K562 (cell line): ENCODE measurements at regions not wholly inside any gene's neighbourhood (a gene's known extent, or its start where the extent isn't known, plus 50 kb on each side); places are given as distances from the start of the nearest gene placed in this dataset.
A peak's percentile ranks its signal among the peaks of the same experiment; 100 is the strongest.
"Not testable (repeated sequence)": the region's sequence is repeated elsewhere in the genome, so short reads cannot be mapped to it uniquely, and the experiment has no call there.

ENCODE experiments used
- ATAC-seq: fragments of 200-7000 bp; cut with Tn5 transposase; 3 replicates; pipeline ENCODE4 v1.9.1; 2020; ENCODE audit warnings: moderate library complexity
- BruUV-seq: library from RNA; stranded (reverse); fragments of 400-500 nt; replicated peaks from 2 replicates; lab custom pipeline; 2021; lab: Mats Ljungman, UMichigan
- CTCF ChIA-PET: fragments of 300-600 bp; formaldehyde crosslinking; extraction: SDS; loops from one replicate; lab custom pipeline; 2021; ENCODE audit warnings: low intra/inter-chr PET ratio; lab: Yijun Ruan, JAX
- POLR2A ChIA-PET: fragments of 300-600, 350-650 bp; sonication (Branson Sonifier 250); formaldehyde crosslinking; extraction: SDS; loops from one replicate; lab custom pipeline; 2021; ENCODE audit warnings: antibody characterized with exemption, inconsistent platforms; lab: Yijun Ruan, JAX
- DNase-seq, 4 experiments: peaks; one replicate each; pipeline versions ENCODE4 v3.0.0 to v3.0.0-alpha.2; 2011 to 2018; ENCODE audit warnings: low spot score in 3 of 4, mixed read lengths in 3 of 4; ENCODE audit errors: extremely low read depth in 1 of 4
- FAIRE-seq: peaks from 2 replicates; lab custom pipeline; 2011; peaks lifted over from hg19 to GRCh38; lab: Jason Lieb, UNC
- H2AFZ ChIP-seq: 2 replicates; pipeline ENCODE4 v1.6.0; 2011; ENCODE audit warnings: low read depth, low read length, control low read depth, inconsistent platforms
- H3K27ac ChIP-seq: fragments of 200-600 bp; 3 replicates; pipeline ENCODE4 v1.8.0; 2011; ENCODE audit warnings: low read depth, mild to moderate bottlenecking, control low read depth, inconsistent platforms, low read length, moderate library complexity, mixed read lengths; ENCODE audit errors: extremely low read depth
- H3K27me3 ChIP-seq, 2 experiments: fragments of 300-600 bp in 1 of 2; 2 replicates in 1 of 2; 3 replicates in 1 of 2; pipeline versions ENCODE4 v1.6.0 to v1.8.0; 2011; ENCODE audit warnings: inconsistent platforms in 2 of 2, low read length in 2 of 2, mild to moderate bottlenecking in 1 of 2, mixed read lengths in 1 of 2, moderate library complexity in 1 of 2; ENCODE audit not compliant: control insufficient read depth in 2 of 2, insufficient read depth in 2 of 2
- H3K36me3 ChIP-seq: fragments of 300-600 bp; 3 replicates; pipeline ENCODE4 v1.8.0; 2011; ENCODE audit warnings: mild to moderate bottlenecking, low read length, inconsistent platforms; ENCODE audit not compliant: control insufficient read depth, insufficient read depth
- H3K4me1 ChIP-seq, 2 experiments: fragments of 200-600 bp in 1 of 2; replicated peaks in 1 of 2; 2 replicates in 1 of 2; 3 replicates in 1 of 2; pipeline versions ENCODE4 v1.5.1 to v1.8.0; 2011; ENCODE audit warnings: inconsistent platforms in 2 of 2, low read length in 2 of 2, mild to moderate bottlenecking in 1 of 2, mixed read lengths in 1 of 2, moderate library complexity in 1 of 2; ENCODE audit not compliant: control insufficient read depth in 2 of 2, insufficient read depth in 2 of 2
- H3K4me2 ChIP-seq: 2 replicates; pipeline ENCODE4 v1.6.1; 2011; ENCODE audit warnings: low read length, control low read depth, inconsistent platforms, mixed read lengths; ENCODE audit not compliant: insufficient read depth
- H3K4me3 ChIP-seq: fragments of 200-600 bp; sonication (generic), shearing (Covaris generic); 2 replicates; pipeline ENCODE4 v1.5.1; 2016; ENCODE audit warnings: control low read depth, inconsistent platforms
- H3K79me2 ChIP-seq: fragments of 200-600 bp; 3 replicates; pipeline ENCODE4 v1.8.0; 2011; ENCODE audit warnings: low read length, inconsistent platforms; ENCODE audit not compliant: control insufficient read depth, insufficient read depth
- H3K9ac ChIP-seq, 2 experiments: 2 replicates each; pipeline versions ENCODE4 v1.6.0 to v1.6.1; 2011; ENCODE audit warnings: low read depth in 2 of 2, low read length in 2 of 2, control low read depth in 1 of 2, inconsistent platforms in 1 of 2, mild to moderate bottlenecking in 1 of 2, mixed read lengths in 1 of 2; ENCODE audit not compliant: insufficient read depth in 1 of 2
- H3K9me1 ChIP-seq: one replicate; pipeline ENCODE4 v1.6.0; 2011; ENCODE audit warnings: inconsistent platforms, mild to moderate bottlenecking, low read length, moderate library complexity; ENCODE audit not compliant: control insufficient read depth, insufficient read depth
- H3K9me3 ChIP-seq: replicated peaks from 2 replicates; pipeline ENCODE4 v1.5.1; 2011; ENCODE audit warnings: low read depth, low read length, inconsistent platforms; ENCODE audit not compliant: control insufficient read depth, insufficient read depth
- H4K20me1 ChIP-seq: replicated peaks from 2 replicates; pipeline ENCODE4 v1.6.1; 2011; ENCODE audit warnings: low read length, inconsistent platforms, mixed read lengths; ENCODE audit not compliant: control insufficient read depth, insufficient read depth
- FOSL1 ChIP-seq: fragments of 200-800 bp; sonication (Bioruptor generic); conservative IDR thresholded peaks from 2 replicates; pipeline ENCODE4 v1.6.1; 2016; ENCODE audit warnings: missing genetic modification characterization, missing compliant biosample characterization
- KAT7 ChIP-seq: sonication (generic); formaldehyde crosslinking; IDR thresholded peaks from 2 replicates; pipeline ENCODE4 v1.8.0; 2022; ENCODE audit warnings: missing genetic modification reagents, mild to moderate bottlenecking, borderline replicate concordance
- RFX1 ChIP-seq: fragments of 450-650 bp; IDR thresholded peaks from 2 replicates; pipeline ENCODE4 v1.6.1; 2016; ENCODE audit warnings: mild to moderate bottlenecking, moderate library complexity
- WGBS: fragments of 100-300 bp; shearing (Covaris generic); methylation state at CpG from one replicate; pipeline ENCODE4 v1.1.6; 2016; ENCODE audit warnings: low coverage, mixed read lengths; ENCODE audit not compliant: insufficient coverage; ENCODE audit errors: missing lambda C conversion rate; 5-methylcytosine and 5-hydroxymethylcytosine counted together
- in situ Hi-C: fragments of 300-500 bp; cut with MboI; formaldehyde crosslinking; loops from 4 replicates; pipeline ENCODE4 v1.15.0; 2018; ENCODE audit warnings: inconsistent platforms, mixed read lengths
- intact Hi-C: fragments of 100-400 bp; cut with micrococcal nuclease; formaldehyde crosslinking; loops from 2 replicates; pipeline ENCODE4 v1.14.2; 2022

- Histone ChIP-seq H3K9me3 (no peaks in the 10 kb centered on the region), H3K36me3 (no peaks in the 10 kb centered on the region), H3K9ac (no peak overlapping the region), H3K9me1 (no peaks in the 10 kb centered on the region), H3K4me2 (no peak overlapping the region), H4K20me1 (no peaks in the 10 kb centered on the region), H3K79me2 (no peaks in the 10 kb centered on the region), H3K27ac (no peak overlapping the region)
- CTCF ChIA-PET, result no interaction called here
- no TSS peak for BruUV-seq
- intact Hi-C loops, result no loop called here
- POLR2A ChIA-PET, result no interaction called here
- 0% methylated on average over 11 of the region's 11 CpGs for WGBS
- DNase-seq (peak in 1 of 4 experiments; percentile 1), FAIRE-seq (no peak)
- TF ChIP-seq RFX1, result peak; percentile 22; the same call in 1 of the 2 replicates
- no peak for TF ChIP-seq KAT7 (CRISPR knock-in tag)
- TF ChIP-seq FOSL1 (tag), result peak; percentile 41
- TF ChIP-seq, all 486 proteins: peak for 2
- no peaks in the 10 kb centered on the region for H3K4me1 ChIP-seq
- ATAC-seq, result no peak
- in situ Hi-C loops, result no loop called here
- no peaks in the 10 kb centered on the region for H3K27me3 ChIP-seq
- no peak overlapping the region for H3K4me3 ChIP-seq
- H2AFZ ChIP-seq, result no peak overlapping the region
Measured at GRCh38 chr14:56005191-56006053, 112.8 kb upstream of the PELI2 start.

- DNase-seq, POLR2A ChIA-PET, H3K9me3 ChIP-seq, BruUV-seq, in situ Hi-C loops, H2AFZ ChIP-seq, H3K4me2 ChIP-seq, CTCF ChIA-PET, H3K79me2 ChIP-seq, H3K27me3 ChIP-seq, ATAC-seq, H3K9me1 ChIP-seq, H3K4me1 ChIP-seq, intact Hi-C loops, H3K4me3 ChIP-seq, H3K27ac ChIP-seq, H3K9ac ChIP-seq, H3K36me3 ChIP-seq, FAIRE-seq, H4K20me1 ChIP-seq: not testable (repeated sequence)
- WGBS, result 0% methylated on average over 3 of the region's 5 CpGs
Measured at GRCh38 chr14:56007491-56007890, 110.7 kb upstream of the PELI2 start.
